HL-60 (cell line): ENCODE measurements at regions not wholly inside any gene's neighbourhood (a gene's known extent, or its start where the extent isn't known, plus 50 kb on each side); places are given as distances from the start of the nearest gene placed in this dataset.

Experiments
- DNase-seq, 2 experiments: peaks; one replicate each; pipeline ENCODE4 v3.0.0-alpha.2; 2010 to 2020; ENCODE audit warnings: low read depth in 1 of 2, low spot score in 1 of 2
- H3K27ac ChIP-seq: fragments of 250-450 bp; sonication (Bioruptor Pico); replicated peaks from 2 replicates; pipeline ENCODE4 v1.5.1; 2020; ENCODE audit warnings: mild to moderate bottlenecking, moderate library complexity
- H3K27me3 ChIP-seq: fragments of 250-450 bp; sonication (Bioruptor Pico); 2 replicates; pipeline ENCODE4 v1.5.1; 2021; ENCODE audit warnings: mild to moderate bottlenecking, moderate library complexity; ENCODE audit not compliant: insufficient read depth, poor library complexity, severe bottlenecking
- H3K4me3 ChIP-seq: replicated peaks from 2 replicates; pipeline ENCODE4 v1.5.1; 2011; ENCODE audit warnings: mild to moderate bottlenecking, control low read depth, low read length; ENCODE audit not compliant: insufficient read depth
- GABPA ChIP-seq: IDR thresholded peaks from 2 replicates; pipeline ENCODE4 v1.6.1; 2012; ENCODE audit warnings: low read depth
- POLR2AphosphoS5 ChIP-seq: IDR thresholded peaks from 2 replicates; pipeline ENCODE4 v1.6.1; 2012; ENCODE audit warnings: low read depth
- SPI1 ChIP-seq: IDR thresholded peaks from 2 replicates; pipeline ENCODE4 v1.6.1; 2012; ENCODE audit warnings: low read depth, mild to moderate bottlenecking, borderline replicate concordance
- TF ChIP-seq, protein P1 (sequence below): IDR thresholded peaks from 2 replicates; pipeline ENCODE4 v1.6.1; 2012; ENCODE audit warnings: low read depth; ENCODE audit not compliant: insufficient replicate concordance
- TF ChIP-seq, protein P2 (sequence below): IDR thresholded peaks from one replicate; pipeline ENCODE4 v1.5.1; 2011; ENCODE audit warnings: low read length, control low read depth, inconsistent platforms; ENCODE audit not compliant: insufficient read depth

DNA sequence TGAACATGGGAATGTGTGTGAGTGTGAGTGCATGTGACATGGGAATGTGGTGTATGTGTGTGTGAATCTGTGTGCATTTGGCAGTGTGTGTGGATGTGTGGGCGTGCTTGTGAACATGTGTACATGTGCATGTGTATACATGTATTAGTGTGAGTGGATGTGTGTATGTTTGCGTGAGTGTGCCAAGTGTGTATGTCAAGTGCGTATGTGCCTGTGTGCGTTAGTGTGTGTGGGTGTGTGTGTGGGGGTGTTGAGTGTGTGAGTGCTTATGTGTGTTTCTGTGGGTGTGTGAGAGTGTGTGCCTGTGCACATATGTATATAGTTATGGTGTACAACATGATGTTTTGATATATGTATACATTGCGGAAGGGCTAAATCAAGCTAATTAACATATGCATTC is 244.3 kb downstream of the GADD45G start:
- Histone ChIP-seq H3K4me3 (no peak overlapping the region), H3K27me3 (peaks cover 2% of the 10 kb centered on the region), H3K27ac (no peak overlapping the region)
- no peak for DNase-seq
- TF ChIP-seq, protein P1, sequence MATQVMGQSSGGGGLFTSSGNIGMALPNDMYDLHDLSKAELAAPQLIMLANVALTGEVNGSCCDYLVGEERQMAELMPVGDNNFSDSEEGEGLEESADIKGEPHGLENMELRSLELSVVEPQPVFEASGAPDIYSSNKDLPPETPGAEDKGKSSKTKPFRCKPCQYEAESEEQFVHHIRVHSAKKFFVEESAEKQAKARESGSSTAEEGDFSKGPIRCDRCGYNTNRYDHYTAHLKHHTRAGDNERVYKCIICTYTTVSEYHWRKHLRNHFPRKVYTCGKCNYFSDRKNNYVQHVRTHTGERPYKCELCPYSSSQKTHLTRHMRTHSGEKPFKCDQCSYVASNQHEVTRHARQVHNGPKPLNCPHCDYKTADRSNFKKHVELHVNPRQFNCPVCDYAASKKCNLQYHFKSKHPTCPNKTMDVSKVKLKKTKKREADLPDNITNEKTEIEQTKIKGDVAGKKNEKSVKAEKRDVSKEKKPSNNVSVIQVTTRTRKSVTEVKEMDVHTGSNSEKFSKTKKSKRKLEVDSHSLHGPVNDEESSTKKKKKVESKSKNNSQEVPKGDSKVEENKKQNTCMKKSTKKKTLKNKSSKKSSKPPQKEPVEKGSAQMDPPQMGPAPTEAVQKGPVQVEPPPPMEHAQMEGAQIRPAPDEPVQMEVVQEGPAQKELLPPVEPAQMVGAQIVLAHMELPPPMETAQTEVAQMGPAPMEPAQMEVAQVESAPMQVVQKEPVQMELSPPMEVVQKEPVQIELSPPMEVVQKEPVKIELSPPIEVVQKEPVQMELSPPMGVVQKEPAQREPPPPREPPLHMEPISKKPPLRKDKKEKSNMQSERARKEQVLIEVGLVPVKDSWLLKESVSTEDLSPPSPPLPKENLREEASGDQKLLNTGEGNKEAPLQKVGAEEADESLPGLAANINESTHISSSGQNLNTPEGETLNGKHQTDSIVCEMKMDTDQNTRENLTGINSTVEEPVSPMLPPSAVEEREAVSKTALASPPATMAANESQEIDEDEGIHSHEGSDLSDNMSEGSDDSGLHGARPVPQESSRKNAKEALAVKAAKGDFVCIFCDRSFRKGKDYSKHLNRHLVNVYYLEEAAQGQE = no peak
- TF ChIP-seq SPI1 = no peak
- TF ChIP-seq, protein P2, sequence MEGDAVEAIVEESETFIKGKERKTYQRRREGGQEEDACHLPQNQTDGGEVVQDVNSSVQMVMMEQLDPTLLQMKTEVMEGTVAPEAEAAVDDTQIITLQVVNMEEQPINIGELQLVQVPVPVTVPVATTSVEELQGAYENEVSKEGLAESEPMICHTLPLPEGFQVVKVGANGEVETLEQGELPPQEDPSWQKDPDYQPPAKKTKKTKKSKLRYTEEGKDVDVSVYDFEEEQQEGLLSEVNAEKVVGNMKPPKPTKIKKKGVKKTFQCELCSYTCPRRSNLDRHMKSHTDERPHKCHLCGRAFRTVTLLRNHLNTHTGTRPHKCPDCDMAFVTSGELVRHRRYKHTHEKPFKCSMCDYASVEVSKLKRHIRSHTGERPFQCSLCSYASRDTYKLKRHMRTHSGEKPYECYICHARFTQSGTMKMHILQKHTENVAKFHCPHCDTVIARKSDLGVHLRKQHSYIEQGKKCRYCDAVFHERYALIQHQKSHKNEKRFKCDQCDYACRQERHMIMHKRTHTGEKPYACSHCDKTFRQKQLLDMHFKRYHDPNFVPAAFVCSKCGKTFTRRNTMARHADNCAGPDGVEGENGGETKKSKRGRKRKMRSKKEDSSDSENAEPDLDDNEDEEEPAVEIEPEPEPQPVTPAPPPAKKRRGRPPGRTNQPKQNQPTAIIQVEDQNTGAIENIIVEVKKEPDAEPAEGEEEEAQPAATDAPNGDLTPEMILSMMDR = no peak
- no peak for TF ChIP-seq GABPA
- no peak for TF ChIP-seq POLR2AphosphoS5

DNA sequence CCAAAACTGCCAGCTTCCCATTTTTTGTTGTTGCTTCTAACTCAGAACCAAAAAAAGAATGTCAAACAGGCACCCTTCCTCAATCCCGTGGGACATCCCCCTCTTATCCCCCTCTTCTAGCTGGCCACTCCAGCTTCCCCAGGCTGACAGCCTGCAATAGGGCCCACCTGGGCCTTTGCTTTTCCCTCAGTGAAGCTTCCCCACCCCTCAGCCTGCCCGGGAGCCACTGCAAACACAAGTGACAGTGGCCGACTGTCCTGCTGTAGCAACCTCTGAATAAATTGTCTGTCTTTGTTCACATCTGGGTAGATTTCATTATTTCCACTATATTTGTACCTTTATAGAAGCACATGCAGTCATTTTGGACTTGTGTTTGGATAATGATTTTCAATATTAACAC is 245.3 kb downstream of the GADD45G start:
- H3K27me3 ChIP-seq = peaks cover 2% of the 10 kb centered on the region
- H3K27ac ChIP-seq = no peak overlapping the region
- DNase-seq = no peak
- TF ChIP-seq POLR2AphosphoS5 = no peak
- TF ChIP-seq, protein P2 = no peak
- TF ChIP-seq, protein P1 = no peak
- no peak for TF ChIP-seq SPI1
- TF ChIP-seq GABPA = no peak
- no peak overlapping the region for H3K4me3 ChIP-seq

DNA sequence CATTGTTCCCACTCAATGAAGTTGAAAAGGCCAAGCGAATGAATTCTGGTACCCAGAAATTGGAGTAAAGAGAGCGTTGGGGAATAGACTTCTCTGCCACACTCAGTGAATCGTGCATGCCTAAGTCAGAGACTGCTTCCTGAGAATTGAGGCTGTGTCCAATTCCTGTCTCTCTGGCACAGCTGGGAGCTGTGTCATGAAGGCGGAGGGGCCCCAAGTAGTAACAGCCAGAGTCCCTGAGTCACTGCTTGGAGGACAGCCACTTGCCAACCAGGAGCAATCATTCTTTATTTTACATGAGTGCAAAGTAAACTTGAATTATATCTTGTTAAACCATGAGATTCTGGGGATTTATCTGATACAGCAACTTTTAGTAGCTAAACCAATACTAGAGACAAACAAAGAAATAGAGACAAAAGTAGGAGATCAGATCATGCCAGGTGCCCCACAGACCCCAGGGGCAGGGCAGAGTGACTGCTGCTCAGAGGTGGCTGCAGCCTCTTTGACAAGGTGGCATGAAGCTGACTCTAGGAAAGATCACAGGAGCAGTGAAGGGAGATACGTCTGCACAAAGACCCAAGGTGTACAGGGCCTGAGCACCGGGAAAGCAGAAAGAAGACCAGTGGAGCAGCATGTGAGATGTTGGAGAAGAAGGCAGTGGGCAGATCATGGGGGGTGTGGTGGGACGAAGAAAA is 246.0 kb downstream of the GADD45G start:
- no peak overlapping the region for H3K4me3 ChIP-seq
- H3K27me3 ChIP-seq = peaks cover 2% of the 10 kb centered on the region
- DNase-seq = no peak
- no peak for TF ChIP-seq GABPA
- TF ChIP-seq POLR2AphosphoS5 = no peak
- TF ChIP-seq SPI1 = no peak
- TF ChIP-seq, protein P1 = no peak
- TF ChIP-seq, protein P2 = no peak
- no peak overlapping the region for H3K27ac ChIP-seq
